ENCODE measurements at regions not wholly inside any gene's neighbourhood (a gene's known extent, or its start where the extent isn't known, plus 50 kb on each side); places are given as distances from the start of the nearest gene placed in this dataset.

DNA sequence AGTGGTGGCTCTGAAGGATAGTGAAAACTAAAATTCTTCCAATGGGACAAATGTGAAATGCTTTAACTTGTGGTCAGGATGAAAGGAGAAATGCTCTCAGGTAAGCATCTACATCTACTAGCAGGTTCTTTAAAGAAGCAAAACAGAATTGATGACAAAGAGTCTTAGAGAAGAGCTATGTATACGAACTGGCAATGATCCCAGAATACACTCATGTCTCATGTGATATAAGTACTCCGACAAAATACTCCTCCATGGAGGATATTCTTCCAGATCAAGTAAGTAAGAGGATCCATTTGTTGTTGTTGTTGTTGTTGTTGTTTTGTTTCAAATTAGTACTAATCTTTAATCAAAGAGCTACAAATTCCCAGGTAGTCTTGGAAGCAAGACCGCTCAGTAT is 174.0 kb upstream of the ATP1B1 start:
- H3K4me3 Mint-ChIP-seq (ENCODE audit: unreplicated experiment), result no peak overlapping the region
- H3K9me3 Mint-ChIP-seq (ENCODE audit: unreplicated experiment), result no peaks in the 10 kb centered on the region
- peak; percentile 51 for DNase-seq (ENCODE audit: unreplicated experiment)
- intact Hi-C loops (cut with micrococcal nuclease), result no loop called here
- H3K4me1 Mint-ChIP-seq (ENCODE audit: insufficient read depth, unreplicated experiment), result peaks cover 6% of the 10 kb centered on the region
- CTCF ChIA-PET, result interaction anchor here (0.6 to 1.1 kb wide), 2 partner anchors 176 to 329 kb away, joined by 3 to 4 read pairs; no protein-coding TSS in a partner anchor
- no peaks in the 10 kb centered on the region for H3K27me3 Mint-ChIP-seq (ENCODE audit: insufficient read depth, unreplicated experiment)
- H3K27ac Mint-ChIP-seq (ENCODE audit: low read depth, unreplicated experiment), result no peak overlapping the region
- TF ChIP-seq, protein P1, sequence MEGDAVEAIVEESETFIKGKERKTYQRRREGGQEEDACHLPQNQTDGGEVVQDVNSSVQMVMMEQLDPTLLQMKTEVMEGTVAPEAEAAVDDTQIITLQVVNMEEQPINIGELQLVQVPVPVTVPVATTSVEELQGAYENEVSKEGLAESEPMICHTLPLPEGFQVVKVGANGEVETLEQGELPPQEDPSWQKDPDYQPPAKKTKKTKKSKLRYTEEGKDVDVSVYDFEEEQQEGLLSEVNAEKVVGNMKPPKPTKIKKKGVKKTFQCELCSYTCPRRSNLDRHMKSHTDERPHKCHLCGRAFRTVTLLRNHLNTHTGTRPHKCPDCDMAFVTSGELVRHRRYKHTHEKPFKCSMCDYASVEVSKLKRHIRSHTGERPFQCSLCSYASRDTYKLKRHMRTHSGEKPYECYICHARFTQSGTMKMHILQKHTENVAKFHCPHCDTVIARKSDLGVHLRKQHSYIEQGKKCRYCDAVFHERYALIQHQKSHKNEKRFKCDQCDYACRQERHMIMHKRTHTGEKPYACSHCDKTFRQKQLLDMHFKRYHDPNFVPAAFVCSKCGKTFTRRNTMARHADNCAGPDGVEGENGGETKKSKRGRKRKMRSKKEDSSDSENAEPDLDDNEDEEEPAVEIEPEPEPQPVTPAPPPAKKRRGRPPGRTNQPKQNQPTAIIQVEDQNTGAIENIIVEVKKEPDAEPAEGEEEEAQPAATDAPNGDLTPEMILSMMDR (IDR thresholded peaks at IDR 0.05; ENCODE audit: unreplicated experiment), result no peak
- H3K36me3 Mint-ChIP-seq (ENCODE audit: insufficient read depth, unreplicated experiment), result no peaks in the 10 kb centered on the region
- no TSS peak for BruUV-seq (replicated peaks)
- POLR2A ChIA-PET, result no interaction called here

DNA sequence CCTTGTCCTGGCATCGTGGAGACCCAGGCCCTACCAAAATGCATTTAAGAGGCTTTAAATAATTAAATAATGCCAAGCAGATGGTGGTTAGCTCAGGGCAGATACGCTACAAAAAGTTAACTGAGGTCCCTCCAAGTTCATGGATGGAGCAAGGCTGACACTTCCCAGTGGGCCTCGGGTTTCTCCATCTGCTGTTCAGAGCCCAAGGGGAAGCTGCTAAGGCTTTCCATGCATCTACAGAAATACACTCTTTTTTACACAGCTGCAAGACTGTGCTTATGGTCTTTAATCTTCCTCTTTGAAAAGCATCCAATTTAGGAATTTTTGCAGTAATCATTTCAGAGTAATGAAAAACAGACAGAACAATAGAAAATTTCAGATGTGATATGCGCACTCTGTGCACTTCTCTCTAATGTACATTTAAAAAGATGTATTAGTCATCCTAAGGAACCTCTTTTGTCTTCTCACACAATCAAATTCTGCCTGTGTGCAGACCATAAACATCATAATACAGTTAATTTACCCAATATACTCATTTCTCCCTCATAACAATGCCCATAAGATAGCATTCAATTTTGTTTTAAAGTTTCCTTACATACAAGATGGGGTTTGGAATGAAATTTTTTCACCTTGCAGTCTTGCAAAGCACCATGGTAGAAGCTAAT is 173.2 kb upstream of the ATP1B1 start:
- Mint-ChIP-seq H3K27ac (ENCODE audit: low read depth, unreplicated experiment) (no peak overlapping the region), H3K27me3 (ENCODE audit: insufficient read depth, unreplicated experiment) (no peaks in the 10 kb centered on the region), H3K4me3 (ENCODE audit: unreplicated experiment) (no peak overlapping the region), H3K9me3 (ENCODE audit: unreplicated experiment) (no peaks in the 10 kb centered on the region), H3K36me3 (ENCODE audit: insufficient read depth, unreplicated experiment) (no peaks in the 10 kb centered on the region), H3K4me1 (ENCODE audit: insufficient read depth, unreplicated experiment) (peaks cover 6% of the 10 kb centered on the region)
- CTCF ChIA-PET, result interaction anchor here (0.6 to 1.1 kb wide), 2 partner anchors 176 to 330 kb away, joined by 3 to 4 read pairs; no protein-coding TSS in a partner anchor
- no peak for DNase-seq (ENCODE audit: unreplicated experiment)
- POLR2A ChIA-PET, result no interaction called here
- TF ChIP-seq, protein P1 (IDR thresholded peaks at IDR 0.05; ENCODE audit: unreplicated experiment), result no peak
- no TSS peak for BruUV-seq (replicated peaks)
- intact Hi-C loops (cut with micrococcal nuclease), result no loop called here

DNA sequence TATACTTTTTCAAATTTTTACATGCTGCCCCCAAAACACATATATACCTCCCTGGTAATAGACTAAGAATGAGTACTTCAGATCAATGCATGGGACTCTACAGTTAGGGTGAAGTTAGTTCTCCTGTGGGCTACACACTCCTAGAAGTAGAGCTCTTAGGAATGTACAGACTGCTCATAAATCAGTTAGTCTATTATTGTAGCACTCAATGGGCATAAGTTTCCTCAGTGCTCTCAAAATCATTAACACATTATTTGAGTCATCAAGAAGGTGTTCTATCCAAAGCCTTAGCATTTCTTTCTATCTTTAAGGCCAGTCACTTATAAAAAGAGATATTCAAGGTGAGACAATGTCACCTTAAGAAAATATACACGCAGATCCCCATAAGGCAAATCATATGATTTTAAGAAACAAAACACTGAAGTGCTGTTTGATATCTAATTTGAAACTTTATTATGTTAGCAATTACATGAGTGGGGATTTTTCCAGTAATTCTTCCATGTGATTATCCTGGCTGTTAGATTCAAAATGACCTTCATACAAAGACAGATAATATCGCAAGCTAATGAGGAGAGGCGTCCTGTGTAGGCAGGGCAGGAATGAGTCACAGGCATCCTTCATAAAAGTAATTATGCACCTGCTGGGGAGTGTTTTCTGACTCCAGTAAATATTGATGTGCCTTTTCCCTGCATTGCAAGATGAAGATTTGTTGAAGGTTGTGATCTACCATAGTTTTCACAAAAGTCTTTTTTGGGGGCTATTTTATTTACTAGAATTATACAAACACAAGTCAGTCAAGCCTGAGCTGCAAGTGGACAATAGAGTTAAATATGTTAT is 167.2 kb upstream of the ATP1B1 start:
- peaks cover 12% of the 10 kb centered on the region for H3K36me3 Mint-ChIP-seq (ENCODE audit: insufficient read depth, unreplicated experiment)
- no peaks in the 10 kb centered on the region for H3K27me3 Mint-ChIP-seq (ENCODE audit: insufficient read depth, unreplicated experiment)
- intact Hi-C loops (cut with micrococcal nuclease), result no loop called here
- no TSS peak for BruUV-seq (replicated peaks)
- H3K4me1 Mint-ChIP-seq (ENCODE audit: insufficient read depth, unreplicated experiment), result no peaks in the 10 kb centered on the region
- CTCF ChIA-PET, result interaction anchor here (0.7 to 1.0 kb wide), 2 partner anchors 50 to 158 kb away, joined by 3 read pairs; no protein-coding TSS in a partner anchor
- no peak overlapping the region for H3K4me3 Mint-ChIP-seq (ENCODE audit: unreplicated experiment)
- DNase-seq (ENCODE audit: unreplicated experiment), result no peak
- H3K9me3 Mint-ChIP-seq (ENCODE audit: unreplicated experiment), result no peaks in the 10 kb centered on the region
- no peak overlapping the region for H3K27ac Mint-ChIP-seq (ENCODE audit: low read depth, unreplicated experiment)
- POLR2A ChIA-PET, result no interaction called here
- TF ChIP-seq, protein P1 (IDR thresholded peaks at IDR 0.05; ENCODE audit: unreplicated experiment), result no peak

DNA sequence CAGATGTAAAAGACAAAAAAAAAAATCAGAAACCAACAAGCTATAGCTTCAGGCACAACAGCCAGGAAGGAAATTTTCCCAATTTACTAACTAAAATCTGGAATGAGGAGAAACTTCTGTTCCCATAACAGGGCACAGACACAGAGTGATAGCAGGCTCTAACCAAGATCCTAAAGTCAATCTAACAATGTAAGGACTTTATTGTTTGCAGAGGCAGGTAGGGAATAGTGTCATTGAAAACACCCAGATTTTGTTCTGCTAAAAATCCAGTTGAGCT is 166.6 kb upstream of the ATP1B1 start:
- H3K4me1 Mint-ChIP-seq (ENCODE audit: insufficient read depth, unreplicated experiment), result no peaks in the 10 kb centered on the region
- peaks cover 12% of the 10 kb centered on the region for H3K36me3 Mint-ChIP-seq (ENCODE audit: insufficient read depth, unreplicated experiment)
- ChIA-PET CTCF (no interaction called here), POLR2A (no interaction called here)
- no TSS peak for BruUV-seq (replicated peaks)
- no peak for DNase-seq (ENCODE audit: unreplicated experiment)
- no peak overlapping the region for H3K27ac Mint-ChIP-seq (ENCODE audit: low read depth, unreplicated experiment)
- intact Hi-C loops (cut with micrococcal nuclease), result no loop called here
- H3K27me3 Mint-ChIP-seq (ENCODE audit: insufficient read depth, unreplicated experiment), result no peaks in the 10 kb centered on the region
- no peaks in the 10 kb centered on the region for H3K9me3 Mint-ChIP-seq (ENCODE audit: unreplicated experiment)
- no peak overlapping the region for H3K4me3 Mint-ChIP-seq (ENCODE audit: unreplicated experiment)
- TF ChIP-seq, protein P1 (IDR thresholded peaks at IDR 0.05; ENCODE audit: unreplicated experiment), result no peak
